Activated CD4-positive, CD25-positive, alpha-beta regulatory T cell (primary cell): ENCODE measurements at regions not wholly inside any gene's neighbourhood (a gene's known extent, or its start where the extent isn't known, plus 50 kb on each side); places are given as distances from the start of the nearest gene placed in this dataset.

Source experiments
- DNase-seq, 4 experiments: peaks; one replicate each; lab custom pipeline; 2025; lab: John Stamatoyannopoulos, UW

DNA sequence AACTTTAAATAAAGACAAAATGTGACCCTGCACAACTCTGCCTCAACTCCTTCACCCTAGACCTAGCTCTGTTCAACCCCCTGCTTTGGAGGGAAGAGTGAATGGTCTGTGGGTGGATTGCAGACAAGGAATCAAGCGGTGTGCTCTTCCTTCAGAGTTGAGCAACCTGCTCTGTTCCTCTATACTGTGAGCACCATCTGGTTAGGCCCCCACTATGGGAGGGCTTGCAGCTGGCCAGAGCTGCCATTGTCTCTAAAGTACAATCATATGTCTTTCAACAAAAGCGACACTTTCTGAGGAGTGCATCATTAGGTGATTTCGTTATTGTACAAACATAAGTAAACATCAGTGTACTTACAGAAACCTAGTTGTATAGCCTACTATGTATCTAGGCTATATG, 406.1 kb upstream of the MARCKS start:
- DNase-seq: no peak

DNA sequence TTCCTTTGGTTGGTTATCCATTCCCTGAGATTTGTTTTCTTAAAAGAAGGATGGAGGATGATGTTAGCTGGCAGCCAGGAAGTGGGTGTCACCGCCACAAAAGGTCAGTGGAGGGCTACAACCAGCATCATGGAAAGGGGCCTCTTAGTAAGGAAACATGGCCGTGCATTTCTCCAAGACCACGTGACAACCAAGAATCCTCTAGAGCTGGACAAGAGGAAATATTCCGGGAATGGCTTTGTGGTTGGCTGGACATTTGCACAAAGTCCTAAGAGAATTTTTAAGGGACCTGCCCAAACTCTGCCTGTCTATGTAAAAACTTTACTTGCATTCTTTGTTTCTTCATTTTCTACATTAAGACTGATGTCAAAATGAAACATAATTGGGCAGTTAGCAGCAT, 399.9 kb upstream of the MARCKS start:
- no peak for DNase-seq

DNA sequence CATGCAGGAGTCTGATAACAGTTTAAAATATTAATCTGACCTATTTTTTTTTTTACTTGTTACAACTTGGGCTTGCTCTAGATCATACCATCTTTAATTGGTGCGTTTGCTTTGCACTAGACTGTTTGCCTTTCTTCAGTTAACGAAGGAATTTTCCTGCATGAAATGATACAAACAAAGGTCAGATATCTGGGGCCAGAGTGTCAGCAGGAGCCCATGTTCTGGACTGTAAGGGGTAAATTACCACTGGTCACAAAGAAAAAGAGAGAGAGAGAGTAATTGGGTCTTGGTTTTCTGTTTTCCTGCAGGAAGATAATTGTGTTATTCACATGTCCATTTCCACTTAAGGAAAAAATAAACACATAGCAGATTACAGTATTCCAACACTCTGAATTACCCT, 399.4 kb upstream of the MARCKS start:
- DNase-seq: no peak

DNA sequence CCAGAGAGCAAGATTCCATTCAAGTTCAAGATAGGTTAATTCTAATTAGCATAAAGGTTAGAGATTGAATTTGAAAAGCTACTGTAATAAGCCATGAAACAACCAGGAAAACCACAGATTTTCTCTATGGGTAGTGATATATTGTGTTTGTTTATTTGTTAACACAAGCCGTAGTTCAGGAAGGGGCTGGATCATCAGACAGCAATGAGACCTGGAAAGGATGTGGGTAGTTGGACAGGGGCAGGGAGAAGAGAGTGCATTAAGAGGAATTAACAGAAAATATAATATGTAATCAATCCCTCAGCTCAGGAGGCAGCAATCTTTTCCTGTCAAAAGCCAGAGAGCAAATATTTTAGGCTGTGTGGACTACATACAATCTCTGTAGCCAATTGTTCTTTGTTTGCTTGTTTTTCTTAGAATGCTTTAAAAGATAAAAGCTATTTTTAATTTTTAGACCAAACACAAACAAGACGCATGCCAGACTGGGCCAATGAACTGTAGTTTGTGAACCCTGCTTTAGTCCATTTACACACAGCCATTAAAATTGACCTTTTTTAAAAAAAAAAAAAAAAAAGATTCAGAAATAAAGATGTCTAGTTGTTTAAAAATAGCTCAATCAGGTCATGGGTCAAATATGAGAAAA, 398.7 kb upstream of the MARCKS start:
- no peak for DNase-seq

DNA sequence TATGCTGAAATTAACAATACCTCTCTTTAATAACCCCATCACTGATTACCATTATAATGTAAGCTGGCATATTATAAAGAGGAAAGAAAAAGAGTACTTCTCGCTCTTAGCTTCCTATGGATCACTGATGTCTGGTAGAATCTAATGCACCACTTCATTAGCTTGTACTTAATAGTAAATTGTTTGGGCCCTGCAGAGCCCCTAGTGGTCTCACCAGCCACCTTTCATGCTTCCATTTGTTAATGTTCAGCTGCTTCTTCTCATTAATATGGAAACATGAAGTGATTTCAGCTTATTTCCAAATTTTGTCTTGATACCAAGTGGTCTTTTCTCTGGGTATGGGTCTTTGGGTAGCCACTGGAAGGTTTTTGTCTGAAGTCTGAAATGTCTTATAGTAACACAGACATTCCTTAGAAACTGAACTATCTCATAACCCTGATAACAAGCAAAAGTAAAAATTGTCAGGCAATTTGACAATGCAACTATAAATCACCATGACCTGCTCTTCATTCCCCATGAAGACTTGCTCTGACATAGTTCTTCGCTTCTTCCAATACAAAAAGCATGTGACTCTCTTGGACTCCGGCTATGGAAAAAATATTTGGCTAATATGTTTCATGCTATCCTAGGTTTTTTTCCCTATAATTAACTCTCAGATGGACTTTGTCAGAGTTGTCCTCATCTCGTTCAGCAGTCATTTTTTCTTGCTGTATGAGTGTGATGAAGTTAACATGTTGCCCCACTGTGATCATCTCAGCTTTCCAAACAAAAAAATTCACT, 395.8 kb upstream of the MARCKS start:
- no peak for DNase-seq

DNA sequence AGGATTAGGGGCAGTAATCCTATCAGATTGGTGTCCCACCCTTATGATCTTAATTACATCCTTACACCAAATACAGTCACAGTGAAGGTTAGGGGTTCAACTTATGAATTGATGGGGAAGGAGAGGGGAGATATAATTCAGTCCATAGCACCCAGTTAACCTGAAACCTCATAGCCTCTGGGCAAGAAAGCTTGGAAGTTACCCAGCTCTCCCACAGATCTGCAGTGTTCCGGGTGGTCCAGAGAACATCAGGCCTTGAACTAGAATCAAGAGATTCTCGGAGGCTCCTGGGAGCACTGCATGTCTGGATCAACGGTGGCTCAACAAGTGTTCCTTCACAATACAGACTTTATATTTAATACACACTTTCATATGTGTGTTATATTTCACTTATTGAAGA, 392.6 kb upstream of the MARCKS start:
- DNase-seq: no peak

DNA sequence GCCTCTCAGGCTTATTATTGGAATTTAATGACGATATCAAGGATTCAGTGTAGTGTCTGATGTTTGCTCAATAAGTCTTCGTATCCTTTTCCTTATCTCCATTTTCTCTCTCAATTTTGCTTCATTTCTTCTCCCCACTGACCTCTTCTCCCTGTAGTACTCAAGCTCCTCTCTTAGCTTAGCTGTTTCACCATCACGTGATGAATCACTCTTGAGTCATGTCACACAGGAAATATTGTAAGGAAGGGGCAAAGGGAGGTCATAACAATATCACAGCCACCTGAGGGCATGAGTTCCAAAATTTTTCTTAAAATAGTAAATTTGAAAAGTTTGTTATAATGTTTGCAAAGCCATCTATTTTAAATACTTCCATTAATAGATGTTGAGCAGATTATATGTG, 392.2 kb upstream of the MARCKS start:
- no peak for DNase-seq

DNA sequence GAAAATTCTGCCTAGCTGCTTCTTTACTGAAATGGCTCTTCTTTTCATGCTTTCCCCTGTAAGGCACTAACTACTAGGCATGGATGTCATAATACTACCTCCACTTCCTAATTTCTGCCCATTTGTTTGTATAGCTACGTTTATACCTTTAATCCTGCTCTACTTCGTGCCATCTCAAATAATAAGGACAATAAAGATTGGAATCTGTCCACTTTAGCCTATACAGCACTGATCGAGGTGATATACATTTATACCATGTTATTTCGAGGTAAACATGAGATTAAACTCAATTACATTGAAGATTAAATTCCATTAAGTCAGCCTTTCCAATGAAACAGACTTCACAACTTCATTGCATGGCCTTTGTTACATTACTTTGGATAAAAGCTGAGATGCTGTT, 390.6 kb upstream of the MARCKS start:
- no peak for DNase-seq

DNA sequence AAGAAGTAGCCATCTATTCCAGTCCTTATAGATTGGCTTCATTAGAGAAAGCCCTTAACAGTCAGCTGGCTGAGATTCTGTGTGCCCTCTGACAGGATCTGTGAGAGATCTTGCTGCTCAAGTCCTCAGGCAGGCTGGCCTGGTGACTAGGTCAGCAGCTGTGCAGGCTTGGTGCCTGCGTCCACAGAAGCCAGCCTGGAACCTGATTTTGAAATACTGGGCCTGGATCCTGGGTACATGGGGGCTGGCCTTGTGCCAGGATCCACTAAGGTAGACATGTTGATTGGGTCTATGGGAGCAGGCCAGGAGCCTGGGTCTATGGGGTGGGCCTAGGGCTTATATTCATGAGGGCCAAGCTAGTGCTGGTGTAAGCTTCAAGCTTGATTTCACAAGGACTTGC, 381.8 kb upstream of the MARCKS start:
- DNase-seq: no peak

DNA sequence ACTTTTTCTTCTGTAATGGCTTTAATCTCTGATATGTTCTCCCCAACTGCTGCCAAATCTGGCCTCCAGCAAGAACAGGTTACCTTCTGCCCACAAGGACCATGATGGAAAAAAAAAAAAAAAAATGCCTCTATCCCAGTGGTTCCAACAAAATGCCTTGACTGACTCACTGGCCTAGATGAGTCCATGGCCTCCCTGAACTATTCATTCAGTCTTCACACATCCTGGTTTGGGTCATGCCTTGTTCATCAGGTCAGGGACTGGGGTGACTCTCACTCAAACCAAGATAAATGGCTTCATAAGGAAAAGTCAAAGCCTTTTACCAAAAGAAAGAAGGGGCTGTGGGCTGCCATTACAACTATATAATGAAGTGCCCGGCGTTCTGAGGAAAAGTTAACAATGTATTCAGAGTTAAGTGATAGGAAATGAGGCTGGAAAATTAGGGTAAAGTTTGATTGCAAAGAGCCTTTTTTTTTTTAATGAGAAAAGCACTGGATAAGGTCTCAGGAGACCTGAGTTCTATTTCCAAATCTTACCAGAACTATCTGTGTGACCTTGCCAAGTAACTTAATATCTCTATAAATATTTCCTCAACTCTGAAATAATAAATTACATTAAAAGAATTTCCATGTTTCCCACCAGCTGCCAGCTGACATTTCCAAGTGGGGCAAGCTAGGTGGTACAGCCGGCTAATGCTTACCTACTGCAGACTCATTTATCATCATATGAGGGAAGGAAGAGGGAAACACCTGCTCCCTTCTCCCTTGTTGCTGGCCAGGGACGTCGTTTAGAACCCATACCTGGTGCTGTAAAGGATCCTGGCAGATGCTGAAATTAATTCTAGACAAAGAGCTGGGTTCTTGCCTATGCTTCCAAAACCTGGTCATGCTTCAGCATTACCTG, 380.0 kb upstream of the MARCKS start:
- DNase-seq: no peak

DNA sequence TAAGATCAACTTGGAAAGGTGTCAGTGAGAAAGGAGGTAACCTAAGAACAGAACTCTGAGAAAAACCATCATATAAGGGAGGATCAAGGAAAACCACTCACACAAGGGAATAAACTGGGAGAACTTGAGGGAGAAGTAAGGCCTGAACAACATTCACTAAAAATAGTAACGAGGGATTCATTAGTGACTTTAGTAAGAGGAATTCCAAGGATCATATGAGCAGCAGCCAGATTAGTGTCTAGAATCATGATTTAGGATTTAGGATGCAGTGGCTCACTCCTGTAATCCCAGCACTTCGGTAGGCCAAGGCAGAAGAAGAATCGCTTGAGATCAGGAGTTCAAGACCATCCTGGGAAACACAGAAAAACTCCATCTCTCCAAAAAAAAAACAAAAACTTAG, 376.5 kb upstream of the MARCKS start:
- no peak for DNase-seq

DNA sequence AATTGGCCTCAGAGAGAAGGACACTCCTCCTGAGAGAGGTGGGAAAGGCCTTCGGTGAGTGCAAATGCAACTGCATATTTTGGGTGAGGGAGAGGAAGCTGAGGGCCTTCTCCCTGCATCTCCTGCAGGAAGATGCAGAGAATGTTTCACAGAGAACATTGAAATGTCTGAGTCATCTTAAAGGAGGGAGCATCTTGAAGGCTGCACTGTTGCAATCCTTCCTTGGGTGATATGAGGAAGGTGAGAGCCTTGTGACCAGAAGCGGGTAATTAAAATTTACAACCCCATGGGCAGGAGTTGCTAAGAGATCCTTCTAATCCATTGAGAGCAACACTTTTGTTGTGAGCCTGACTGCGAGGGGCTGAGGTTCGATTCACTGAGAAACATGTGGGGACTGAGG, 375.7 kb upstream of the MARCKS start:
- no peak for DNase-seq

DNA sequence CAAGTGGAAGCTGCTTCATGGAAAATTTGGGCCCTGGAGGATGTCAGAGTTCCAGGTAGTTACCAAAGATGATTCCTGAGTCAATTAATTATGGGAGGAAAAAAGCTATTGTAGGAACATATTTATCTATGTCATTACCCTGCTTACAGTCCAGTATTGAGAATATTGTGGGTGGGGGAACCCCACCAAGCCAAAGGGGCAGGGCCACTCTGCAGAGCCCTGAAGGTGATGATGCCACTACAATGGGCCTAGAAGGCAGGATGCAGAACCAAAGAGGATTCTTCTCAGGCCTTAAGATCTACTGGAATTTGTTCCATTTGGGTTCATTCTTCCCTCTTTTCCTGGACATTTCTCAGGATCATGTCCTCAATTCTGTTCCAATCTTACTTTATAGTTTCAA, 375.2 kb upstream of the MARCKS start:
- no peak for DNase-seq

DNA sequence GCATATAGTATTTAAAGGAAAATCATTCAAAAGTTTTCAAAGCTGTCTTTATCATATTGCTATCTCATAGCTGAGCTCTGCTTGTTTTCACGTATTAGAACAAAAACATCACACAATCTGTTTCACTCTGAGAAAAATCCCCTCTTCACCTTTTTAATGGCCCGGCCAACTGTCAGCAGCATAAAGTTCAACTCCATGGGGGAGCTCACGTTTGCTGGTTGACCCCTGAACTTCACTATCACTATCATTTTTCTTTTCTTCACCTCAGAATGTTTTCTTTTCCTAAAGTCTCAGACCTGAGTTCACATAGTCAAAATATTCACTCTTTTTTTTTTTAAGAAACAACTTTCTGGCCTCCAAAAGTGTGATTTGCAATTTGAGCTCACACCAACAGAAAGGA, 374.4 kb upstream of the MARCKS start:
- no peak for DNase-seq

DNA sequence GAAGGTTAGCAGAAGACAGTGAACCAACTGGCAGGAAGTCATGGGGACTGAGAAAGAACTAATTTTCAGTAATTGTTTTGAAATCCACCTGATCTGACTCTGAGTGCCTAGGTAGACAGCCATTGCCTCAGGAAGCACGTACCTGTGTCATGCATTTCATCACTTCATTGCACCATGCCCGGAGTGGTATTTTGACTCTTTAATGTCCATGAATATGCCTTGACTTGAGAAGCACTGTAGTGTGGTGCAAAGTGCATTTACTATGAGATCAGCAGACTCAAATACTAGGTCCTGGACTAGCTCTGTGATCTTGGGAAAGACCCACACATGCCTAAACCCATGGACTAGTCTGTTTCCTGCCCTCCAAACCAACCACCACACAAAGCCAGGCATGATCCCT, 370.9 kb upstream of the MARCKS start:
- DNase-seq: no peak

DNA sequence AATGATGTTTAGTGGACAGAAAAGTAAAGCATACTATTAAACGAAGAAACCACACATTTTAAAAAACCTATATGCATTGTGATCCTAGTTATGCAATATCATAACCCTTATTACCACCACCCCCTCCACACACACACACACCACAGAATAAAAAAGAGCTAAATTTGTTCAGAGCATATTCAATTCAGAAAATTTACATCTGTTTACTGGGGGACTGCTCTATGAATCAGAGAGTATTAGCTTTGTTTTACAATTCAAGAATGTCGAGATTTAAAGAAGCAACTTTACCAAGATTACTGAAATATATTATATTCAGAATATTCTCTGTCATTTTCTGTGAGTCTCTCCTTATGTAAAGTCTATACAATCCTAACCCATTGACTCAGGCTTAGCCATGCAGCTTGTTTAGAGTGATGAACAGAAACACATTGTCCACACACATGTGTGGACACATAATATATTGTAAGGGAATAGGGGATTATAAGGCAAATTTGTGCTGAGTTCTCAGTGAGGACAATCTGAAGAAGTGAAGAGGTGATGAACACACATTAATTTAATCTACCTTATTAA, 369.6 kb upstream of the MARCKS start:
- no peak for DNase-seq

DNA sequence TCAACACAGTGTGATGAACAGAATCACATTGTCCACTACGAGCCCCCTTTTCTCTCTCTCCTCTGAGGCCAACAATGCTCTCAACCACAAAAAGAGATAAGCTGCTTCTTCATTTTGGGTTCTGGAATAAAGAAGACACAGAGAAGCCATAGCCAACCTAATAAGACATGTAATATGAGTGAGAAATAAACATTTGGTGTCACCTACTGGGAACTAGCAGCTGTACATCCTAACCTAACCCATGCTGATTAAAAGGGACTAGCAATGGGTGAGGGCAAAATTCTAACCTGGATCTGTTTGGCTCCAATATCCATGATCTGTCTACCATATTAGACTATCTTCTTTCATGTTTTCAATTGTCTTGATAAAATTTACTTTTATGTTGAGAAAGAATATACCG, 369.1 kb upstream of the MARCKS start:
- no peak for DNase-seq

DNA sequence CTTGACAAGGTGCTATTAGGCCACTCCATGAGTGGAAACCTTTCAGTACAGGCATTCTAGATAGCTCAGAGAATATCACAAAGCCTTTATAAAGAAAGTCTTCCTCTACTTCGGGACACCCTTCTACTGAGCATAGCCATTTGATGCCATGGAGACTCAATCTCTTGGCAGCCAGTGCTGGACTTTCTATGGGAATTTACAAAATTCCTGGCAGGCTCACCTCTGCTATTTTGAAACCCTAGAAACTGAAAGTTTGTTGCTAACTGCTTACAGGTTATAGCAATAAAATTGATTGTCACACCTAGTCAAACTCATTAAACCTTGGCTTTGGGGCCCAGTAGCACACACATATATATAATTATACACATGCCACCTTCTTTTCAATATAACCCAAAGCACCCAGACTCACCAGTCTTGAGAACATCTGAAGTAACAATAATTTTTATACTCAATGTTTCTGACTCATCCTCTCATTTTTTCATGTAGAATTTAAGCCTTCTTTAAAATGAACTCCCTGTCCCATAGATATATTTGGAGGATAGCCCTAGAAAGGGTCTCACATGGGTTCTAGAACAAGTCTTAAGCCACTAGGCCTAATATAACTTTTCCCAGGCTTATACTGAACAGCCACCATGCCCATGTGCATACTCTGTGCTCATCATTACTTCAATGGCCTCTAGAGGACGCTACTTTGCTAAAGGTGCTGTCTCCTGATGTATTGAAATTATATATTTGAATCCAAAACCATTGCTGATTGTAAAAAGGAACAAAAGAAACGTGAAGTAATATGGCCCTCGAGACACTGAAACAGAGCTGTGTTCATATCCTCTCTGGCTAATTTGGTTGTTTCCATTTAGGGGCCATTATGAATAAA, 368.1 kb upstream of the MARCKS start:
- DNase-seq: no peak

DNA sequence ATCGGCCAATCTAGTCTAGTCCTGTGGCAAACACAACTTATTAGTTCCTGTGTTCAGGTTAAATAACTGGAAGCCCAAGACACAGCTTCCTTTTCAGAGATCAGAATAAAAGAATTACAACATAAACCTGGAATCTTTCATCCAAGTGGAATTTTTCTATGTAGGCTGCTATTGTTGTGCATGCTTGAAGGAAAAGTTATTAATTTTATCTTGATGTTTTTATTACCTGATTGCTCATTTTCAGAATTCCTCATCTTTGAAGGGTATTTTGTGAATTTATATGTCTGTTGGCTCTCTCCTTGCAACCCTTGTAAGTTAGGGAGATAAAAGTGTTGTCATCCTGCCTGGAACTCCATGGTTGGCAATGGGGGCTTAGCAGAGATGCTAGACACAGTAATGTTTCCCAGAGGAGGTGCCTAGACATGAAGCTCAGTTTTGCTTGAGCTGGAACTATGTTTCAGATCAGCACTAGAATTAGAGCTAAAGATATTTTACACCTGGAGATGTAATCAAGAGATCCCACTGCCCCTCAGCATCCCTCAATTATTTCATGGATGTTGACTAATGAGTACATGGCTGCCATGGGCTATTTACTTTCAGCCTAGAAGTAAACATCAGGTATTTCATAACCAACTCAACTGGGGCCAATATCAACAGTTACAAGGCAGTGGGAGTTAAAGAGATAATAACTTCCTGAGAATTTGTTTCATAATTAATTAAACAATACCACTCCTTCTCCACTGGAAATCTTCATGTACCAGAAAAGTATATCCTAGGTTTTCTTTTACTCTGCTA, 367.0 kb upstream of the MARCKS start:
- no peak for DNase-seq

DNA sequence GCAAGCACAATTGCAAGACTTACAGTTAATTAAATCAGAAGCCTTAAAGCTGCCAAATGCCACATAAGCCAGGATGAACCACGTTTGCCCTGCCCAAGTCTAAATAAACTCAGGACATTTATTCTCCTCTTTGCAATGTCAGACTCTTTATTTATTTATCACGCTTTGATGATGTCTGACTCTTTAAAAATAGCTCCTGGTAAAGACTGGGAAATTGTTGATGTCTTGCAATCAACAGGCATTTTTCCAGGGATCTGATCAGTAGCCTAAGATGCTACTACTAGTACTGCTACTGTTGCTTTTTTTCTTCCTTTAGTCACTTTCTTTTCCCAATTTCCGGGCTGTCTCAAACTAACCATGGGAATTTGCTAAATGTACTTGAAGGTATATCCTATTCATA, 365.8 kb upstream of the MARCKS start:
- DNase-seq: no peak

DNA sequence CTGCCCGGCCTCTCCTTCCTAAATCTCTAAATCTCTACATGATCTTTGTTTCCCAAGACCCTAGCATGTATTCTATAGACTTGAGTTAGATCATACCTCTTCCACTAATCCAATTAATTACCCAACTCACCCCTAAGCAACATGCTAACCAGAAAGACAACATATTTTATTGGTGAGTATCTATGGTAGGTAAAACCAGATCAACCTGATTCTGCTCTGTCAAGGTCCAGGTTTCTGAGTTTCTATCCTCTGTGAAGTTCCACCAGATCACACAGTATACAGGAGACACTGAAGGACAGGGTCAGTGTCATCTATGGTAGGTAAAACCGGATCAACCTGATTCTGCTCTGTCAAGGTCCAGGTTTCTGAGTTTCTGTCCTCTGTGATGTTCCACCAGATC, 363.2 kb upstream of the MARCKS start:
- DNase-seq: no peak
